GM18505 (cell line): ENCODE measurements at regions not wholly inside any gene's neighbourhood (a gene's known extent, or its start where the extent isn't known, plus 50 kb on each side); places are given as distances from the start of the nearest gene placed in this dataset.

Source experiments
- ATAC-seq: cut with Tn5 transposase; IDR thresholded peaks from one replicate; pipeline ENCODE4 v1.9.1; 2021; ENCODE audit not compliant: unreplicated experiment
- POLR2A ChIP-seq: IDR thresholded peaks from 4 replicates; pipeline ENCODE4 v1.6.1; 2011; ENCODE audit warnings: borderline replicate concordance; ENCODE audit not compliant: insufficient read depth, insufficient read length; ENCODE audit errors: extremely low read depth

DNA sequence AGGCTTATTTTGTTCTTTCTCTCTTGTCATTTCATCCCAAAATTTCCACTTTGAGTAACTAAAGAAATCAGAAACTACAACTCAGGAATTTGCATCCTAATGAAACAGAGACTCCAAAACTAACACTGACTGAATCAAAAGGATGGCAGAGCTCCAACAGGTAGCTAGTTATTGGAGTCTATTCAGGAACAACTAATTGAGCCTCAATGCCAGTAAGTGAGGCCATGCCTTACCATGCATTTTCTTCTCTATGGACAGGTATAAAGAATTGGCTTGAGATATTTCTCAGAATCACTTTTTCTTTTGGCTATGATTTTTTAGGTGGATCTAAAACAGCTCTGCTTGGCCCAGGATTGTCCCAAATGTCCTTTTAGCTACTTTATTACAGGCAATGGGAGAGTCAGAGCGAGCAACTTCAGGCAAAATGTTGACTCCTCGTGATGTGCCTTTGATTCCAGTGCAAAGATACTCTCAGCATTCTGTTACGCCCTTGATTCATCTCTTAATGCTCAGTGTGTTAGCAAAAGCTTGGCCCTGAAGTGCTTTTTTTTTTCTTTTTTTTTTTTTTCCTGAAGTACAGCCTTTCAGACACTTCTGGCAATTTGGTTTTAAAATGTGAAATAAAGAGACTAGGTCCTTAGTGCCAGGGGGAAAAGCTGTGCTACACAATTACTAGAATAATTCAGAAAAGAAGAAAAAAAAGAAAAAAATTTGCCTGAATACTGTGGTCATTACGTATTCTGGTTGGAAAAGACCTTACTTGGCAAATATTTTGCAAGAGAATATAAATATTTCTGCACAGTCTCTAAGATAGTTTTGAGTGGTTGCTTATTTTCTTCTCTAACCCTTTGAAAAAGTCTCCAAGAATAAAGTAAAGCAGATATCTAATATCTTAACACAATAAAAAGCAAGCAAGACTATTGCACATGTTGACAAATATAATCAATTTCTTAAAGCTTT, 423.7 kb downstream of the ANXA1 start:
- no peak for TF ChIP-seq POLR2A
- ATAC-seq: no peak

DNA sequence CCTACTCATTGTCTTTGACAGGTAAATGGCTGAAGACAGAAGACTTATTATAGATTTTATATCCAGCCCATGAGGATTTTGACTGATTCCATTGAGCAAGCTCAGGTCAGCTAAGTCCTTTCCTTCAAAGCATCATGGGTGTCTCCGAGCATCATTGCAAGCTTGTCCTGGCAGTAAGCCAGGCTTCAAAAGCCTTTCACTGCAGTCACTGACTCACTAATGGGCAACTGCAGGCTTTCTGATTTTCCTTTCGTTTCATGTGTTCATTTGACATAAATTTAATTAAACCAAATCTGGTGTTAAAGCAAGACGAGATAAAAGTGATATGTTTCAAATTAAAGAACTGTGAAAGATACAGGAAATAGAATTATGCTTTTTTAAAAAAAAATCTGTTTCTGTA, 426.2 kb downstream of the ANXA1 start:
- ATAC-seq: no peak
- no peak for TF ChIP-seq POLR2A

DNA sequence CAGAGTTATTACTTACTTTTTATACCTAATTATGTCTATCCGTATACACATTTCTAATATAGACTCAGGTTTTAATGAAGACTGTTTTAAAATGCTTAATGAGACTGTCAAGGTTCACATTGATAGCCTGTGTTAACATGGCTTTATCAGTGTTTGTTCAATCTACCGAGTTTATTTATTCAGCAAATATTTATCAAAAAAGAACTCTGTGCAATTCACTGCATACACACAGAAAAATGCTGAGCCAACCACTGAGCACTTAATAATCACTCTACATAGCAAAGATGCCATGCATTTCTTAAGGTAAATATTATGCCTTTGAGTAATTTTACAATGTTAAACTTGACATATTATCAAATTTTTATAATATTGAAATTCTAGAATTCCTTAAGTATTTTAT, 428.2 kb downstream of the ANXA1 start:
- no peak for TF ChIP-seq POLR2A
- ATAC-seq: no peak

DNA sequence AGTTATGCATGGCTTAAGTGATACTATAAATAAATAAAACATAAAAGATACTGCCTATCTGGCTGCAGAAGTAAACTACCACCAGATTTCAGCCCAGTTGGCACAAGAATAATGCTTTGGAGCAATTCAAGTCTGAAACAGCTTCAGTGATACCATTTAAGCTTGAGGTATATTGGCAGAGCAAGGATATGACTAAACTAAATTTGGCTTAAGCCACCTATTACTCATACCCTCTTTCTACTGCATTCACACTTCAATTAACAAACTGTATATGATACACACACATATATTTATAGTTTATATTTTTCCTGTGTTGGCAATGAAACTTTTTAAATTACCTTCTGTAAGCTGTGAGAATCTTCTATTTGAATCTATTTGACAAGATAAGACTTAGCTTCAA, 431.9 kb downstream of the ANXA1 start:
- no peak for TF ChIP-seq POLR2A
- no peak for ATAC-seq

DNA sequence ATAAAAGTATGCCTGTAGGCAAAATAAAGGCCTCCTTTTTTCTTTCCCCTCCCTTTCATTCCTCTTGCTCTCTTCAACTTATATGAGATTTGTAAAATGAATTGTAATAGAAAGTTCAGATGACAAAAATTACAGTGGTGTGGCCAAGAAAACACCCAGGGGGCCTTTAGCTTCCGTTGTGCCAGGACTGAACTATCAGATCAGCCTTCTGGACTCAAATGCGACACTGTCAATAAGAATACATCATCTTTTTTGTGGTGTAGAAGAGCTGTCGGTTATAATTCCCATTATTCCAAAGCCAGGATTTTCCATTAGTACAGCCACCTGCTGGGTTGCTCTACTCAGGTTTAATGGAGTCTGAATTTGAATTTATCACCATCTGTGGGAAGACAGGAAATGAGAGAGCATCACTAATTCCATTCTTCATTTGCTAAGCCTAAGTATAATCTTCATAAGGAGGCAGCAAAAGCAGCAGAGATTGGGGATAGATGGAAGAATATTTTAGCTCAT, 443.4 kb downstream of the ANXA1 start:
- ATAC-seq: no peak
- TF ChIP-seq POLR2A: no peak

DNA sequence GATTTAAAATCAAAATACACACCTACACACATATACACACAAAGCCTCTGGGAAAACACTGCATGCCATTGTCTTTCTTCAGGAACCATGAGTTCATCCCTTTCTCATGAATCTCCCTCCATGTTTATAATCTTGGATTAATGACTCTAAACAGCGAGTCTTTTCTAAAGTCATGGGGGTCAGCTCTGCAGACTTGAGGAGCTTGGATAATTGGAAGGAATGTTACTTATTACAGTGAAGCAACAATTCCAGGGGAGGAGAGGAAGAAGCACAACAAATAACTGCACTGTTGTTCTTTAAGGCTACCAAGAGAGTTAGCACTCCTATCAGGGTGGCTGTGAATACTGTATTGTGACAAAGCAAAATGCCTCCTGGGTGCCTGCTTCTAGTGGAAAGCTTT, 444.7 kb downstream of the ANXA1 start:
- no peak for ATAC-seq
- no peak for TF ChIP-seq POLR2A

DNA sequence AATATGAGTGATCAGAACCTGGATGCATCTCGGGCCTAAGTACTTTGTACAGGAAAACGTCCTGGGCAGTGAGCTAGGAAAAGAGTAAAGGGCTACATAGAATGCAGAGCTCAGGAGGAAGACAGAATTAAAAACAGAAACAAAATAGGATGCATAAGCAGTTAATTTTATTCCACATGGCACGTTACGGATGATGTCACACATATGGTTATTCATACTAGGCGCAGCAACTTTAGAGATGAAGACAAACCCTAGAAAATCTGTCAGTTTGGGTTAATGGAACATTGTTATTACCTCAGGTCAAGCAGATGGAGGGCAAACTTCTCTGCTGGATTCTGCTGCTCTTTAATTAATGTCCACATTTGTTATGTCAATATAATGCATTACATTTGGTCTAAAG, 445.4 kb downstream of the ANXA1 start:
- ATAC-seq: no peak
- TF ChIP-seq POLR2A: no peak

DNA sequence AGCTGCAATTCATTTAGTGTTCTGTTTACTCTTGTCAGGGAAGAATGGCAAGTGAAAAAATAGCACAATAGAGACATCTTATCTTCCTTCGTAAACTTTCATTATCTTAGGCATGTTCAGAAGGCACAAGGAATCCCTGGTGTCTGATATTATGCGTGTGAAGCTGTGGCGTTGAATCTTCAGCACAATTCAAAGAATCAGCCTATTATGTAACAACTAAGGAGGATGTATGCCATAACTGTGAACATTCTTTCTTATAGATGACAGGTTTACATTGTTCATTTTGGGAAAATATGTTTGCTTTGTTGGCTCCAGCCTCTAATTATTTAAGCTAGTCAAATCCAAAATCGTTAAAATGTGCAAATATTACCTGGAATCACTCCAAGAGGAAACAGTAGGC, 446.1 kb downstream of the ANXA1 start:
- ATAC-seq: no peak
- no peak for TF ChIP-seq POLR2A

DNA sequence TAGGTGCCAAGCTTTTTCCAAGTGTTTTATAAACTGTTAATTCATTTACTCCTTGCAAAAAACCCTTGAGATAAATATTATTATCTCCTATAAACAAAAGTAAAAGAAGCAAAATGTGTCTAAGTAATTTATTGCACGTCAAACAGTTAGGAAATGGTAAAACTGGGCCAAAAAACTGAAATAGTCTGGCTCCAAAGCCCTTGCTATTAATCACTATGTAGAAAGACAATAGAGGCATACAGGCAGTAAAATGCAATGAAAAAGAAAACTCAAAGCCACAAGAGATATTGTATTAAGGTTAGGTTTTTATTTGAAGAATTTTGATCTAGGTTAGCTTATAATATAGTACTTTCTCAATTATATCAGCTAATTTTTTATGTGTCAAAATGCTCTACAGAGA, 457.7 kb downstream of the ANXA1 start:
- ATAC-seq: no peak
- no peak for TF ChIP-seq POLR2A

DNA sequence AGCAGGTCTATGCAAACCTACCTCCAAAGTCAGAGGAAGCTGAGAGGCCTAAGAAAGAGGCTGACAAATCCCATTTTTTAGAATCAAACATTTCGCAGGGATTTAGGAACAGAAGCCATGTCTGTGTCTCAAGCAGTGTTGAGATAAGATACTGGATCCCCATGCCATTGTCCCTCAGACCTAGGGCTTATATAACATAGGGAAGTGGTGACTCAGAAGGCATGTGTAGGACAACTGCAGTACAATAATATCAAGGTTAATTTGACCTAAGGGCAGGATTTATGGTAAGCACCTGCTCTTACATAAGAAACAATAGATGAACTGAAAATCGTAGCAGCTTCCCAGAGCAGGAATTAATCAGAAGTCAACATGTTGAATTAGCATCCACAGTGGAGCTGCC, 459.4 kb downstream of the ANXA1 start:
- ATAC-seq: no peak
- no peak for TF ChIP-seq POLR2A

DNA sequence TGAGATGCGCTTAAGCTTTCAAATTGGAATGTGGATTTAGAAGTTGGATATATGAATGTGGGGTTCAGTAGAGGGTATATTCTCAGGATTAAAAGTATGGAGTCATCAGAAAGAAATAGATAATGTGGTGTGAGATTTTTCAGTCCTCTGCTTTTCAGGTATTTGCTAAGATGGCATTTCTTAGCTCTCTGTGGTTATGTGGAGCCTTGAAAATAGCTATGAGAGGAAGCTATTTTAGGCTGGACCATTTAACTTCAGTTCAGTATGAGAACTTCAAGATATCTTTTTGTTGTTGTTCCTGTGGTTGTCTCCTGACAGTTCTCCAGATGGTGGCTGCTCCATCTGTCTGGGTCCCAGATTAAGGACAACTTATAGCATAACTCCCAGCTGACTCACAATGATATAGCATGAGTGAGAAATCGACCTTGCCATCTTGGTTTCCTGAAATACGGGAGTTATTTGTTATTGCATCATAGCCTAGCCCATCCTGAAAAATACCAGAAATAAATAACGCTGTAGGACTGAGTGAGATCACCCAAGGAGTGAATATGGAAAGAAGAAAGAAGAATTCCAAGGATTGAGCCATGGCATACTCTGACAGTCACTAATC, 461.5 kb downstream of the ANXA1 start:
- TF ChIP-seq POLR2A: no peak

DNA sequence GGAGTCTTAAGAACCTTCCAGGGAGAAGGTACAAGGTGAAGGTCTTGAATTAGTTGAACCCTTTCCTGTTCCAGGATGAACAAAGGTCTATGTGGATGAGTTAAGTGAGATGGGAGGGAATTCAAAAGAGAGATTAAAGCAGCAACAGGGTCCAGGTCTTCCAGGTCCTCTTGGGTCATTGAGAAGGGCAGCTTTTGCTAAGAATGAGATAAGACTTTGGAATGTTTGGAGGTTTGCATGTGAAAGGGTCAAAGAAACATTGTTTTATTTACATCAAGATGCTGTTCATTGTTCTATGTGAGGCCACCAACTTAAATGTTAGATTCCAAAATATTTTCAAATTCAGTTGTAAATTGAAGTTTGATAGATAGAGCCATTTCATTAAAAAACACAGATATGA, 463.9 kb downstream of the ANXA1 start:
- no peak for TF ChIP-seq POLR2A
- ATAC-seq: no peak

More for the DNA sequence above, 461.5 kb downstream of the ANXA1 start:
- no peak for ATAC-seq

DNA sequence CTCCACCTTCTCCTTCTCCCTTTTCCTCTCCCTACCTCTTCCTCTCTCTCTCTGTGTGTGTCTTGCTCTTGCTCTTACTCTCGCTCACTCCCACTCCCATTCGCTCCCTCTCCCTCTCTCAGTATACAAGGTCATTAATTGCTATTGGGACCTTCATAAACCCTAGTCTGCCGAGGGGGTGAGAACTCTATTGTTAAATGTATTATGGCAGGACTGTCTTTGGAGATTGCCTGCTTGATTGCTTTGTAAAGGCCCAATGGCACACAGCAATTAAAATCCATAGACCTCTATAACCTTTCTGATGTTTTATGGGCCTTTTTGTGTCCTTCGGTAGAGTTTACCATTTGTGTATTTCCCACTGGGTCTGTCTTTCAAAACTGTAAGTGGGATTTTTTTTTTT, 465.9 kb downstream of the ANXA1 start:
- no peak for ATAC-seq
- TF ChIP-seq POLR2A: no peak

DNA sequence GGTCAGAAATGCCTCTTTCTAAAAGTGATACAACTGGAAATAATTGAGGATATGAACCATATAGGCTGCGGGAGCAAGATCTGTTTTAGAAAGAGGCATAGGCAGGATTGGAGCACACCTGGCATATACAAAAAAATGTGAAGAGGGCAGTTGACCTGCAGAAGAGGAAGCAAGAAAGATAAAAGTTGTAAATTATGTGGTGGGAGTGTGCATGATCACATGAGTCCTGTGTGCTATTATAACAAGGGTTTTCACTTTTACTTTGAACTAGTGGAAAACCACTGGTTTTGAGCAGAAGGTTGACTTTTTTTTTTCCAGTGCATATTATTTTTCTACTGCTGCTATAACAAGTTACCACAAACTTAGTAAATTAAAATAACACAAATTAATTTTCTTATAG, 489.3 kb downstream of the ANXA1 start:
- ATAC-seq: peak; percentile 80
- no peak for TF ChIP-seq POLR2A
